Panc1 (cell line): ENCODE measurements at regions not wholly inside any gene's neighbourhood (a gene's known extent, or its start where the extent isn't known, plus 50 kb on each side); places are given as distances from the start of the nearest gene placed in this dataset.

Source experiments
- POLR2AphosphoS5 ChIP-seq: IDR thresholded peaks from 2 replicates; pipeline ENCODE4 v1.6.1; 2012; ENCODE audit warnings: mild to moderate bottlenecking, low read depth, low read length, moderate library complexity
- SIN3A ChIP-seq: IDR thresholded peaks from 2 replicates; pipeline ENCODE4 v1.6.1; 2012; ENCODE audit warnings: low read depth, mild to moderate bottlenecking, low read length, moderate library complexity, borderline replicate concordance; ENCODE audit not compliant: insufficient read depth
- TF ChIP-seq, protein P1 (sequence below): fragments of 450-650 bp; IDR thresholded peaks from 2 replicates; pipeline ENCODE4 v1.5.1; 2017; ENCODE audit warnings: mild to moderate bottlenecking

DNA sequence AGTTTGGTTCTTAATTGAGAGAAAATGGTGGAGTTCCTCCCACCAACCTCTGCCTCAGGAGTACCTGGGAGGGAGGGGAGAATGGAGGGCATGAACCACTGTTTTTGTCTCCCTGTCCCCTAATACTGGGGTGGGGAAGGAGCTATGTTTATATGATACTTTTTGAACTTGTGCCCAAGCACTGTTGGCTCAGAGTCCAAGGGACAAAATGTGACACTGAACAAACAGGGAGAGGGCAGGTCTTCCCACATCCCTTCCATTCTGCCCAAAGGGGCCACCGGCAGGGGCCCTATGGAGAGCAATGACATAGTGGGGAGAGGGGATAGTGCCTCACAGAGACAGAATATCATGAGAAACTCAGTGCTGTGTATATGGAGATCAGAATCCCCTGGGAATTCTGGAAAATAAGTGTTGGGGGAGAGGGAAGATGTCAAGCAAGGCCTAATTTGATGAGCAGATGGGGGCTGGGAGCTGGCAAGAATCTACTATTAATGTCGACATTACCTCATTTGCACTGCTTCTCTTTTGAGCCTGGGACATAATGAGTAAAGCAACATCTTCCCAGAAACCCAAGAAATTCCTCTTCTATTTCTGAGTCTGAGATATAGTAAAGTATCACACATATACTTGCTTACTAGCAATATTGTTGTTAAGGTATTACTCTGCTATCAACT lies 180.6 kb downstream of the CYP26A1 start:
- TF ChIP-seq, protein P1, sequence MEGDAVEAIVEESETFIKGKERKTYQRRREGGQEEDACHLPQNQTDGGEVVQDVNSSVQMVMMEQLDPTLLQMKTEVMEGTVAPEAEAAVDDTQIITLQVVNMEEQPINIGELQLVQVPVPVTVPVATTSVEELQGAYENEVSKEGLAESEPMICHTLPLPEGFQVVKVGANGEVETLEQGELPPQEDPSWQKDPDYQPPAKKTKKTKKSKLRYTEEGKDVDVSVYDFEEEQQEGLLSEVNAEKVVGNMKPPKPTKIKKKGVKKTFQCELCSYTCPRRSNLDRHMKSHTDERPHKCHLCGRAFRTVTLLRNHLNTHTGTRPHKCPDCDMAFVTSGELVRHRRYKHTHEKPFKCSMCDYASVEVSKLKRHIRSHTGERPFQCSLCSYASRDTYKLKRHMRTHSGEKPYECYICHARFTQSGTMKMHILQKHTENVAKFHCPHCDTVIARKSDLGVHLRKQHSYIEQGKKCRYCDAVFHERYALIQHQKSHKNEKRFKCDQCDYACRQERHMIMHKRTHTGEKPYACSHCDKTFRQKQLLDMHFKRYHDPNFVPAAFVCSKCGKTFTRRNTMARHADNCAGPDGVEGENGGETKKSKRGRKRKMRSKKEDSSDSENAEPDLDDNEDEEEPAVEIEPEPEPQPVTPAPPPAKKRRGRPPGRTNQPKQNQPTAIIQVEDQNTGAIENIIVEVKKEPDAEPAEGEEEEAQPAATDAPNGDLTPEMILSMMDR: no peak
- no peak for TF ChIP-seq SIN3A
- TF ChIP-seq POLR2AphosphoS5: no peak
